Hepatocyte (in vitro differentiated cells): ENCODE measurements at regions not wholly inside any gene's neighbourhood (a gene's known extent, or its start where the extent isn't known, plus 50 kb on each side); places are given as distances from the start of the nearest gene placed in this dataset.

Source experiments
- DNase-seq: peaks from one replicate; pipeline ENCODE4 v3.0.0-alpha.2; 2016; ENCODE audit warnings: low spot score
- H2AFZ ChIP-seq: fragments of 200-600 bp; sonication (generic); 2 replicates; pipeline ENCODE4 v1.6.0; 2016; ENCODE audit warnings: antibody characterized with exemption, mild to moderate bottlenecking
- H3K27ac ChIP-seq: fragments of 200-600 bp; sonication (generic); 2 replicates; pipeline ENCODE4 v1.5.1; 2016; ENCODE audit warnings: mild to moderate bottlenecking
- H3K27me3 ChIP-seq: fragments of 200-600 bp; sonication (generic); 2 replicates; pipeline ENCODE4 v1.6.1; 2016
- H3K36me3 ChIP-seq: fragments of 200-600 bp; sonication (generic); replicated peaks from 2 replicates; pipeline ENCODE4 v1.5.1; 2016; ENCODE audit warnings: low read depth; ENCODE audit not compliant: insufficient read depth
- H3K4me1 ChIP-seq: fragments of 200-600 bp; sonication (generic); 2 replicates; pipeline ENCODE4 v1.5.1; 2016; ENCODE audit warnings: mild to moderate bottlenecking, moderate library complexity; ENCODE audit not compliant: insufficient read depth
- H3K4me2 ChIP-seq: fragments of 200-600 bp; sonication (generic); 2 replicates; pipeline ENCODE4 v1.6.0; 2016
- H3K4me3 ChIP-seq: fragments of 200-600 bp; sonication (generic); 2 replicates; pipeline ENCODE4 v1.5.1; 2016; ENCODE audit warnings: mild to moderate bottlenecking
- H3K79me2 ChIP-seq: fragments of 200-600 bp; sonication (generic); 2 replicates; pipeline ENCODE4 v1.6.0; 2017; ENCODE audit warnings: mild to moderate bottlenecking
- H3K9me2 ChIP-seq: fragments of 200-600 bp; sonication (generic); replicated peaks from 2 replicates; pipeline ENCODE4 v1.6.0; 2017; ENCODE audit warnings: mild to moderate bottlenecking; ENCODE audit not compliant: insufficient read depth
- H3K9me3 ChIP-seq: fragments of 200-600 bp; sonication (generic); 2 replicates; pipeline ENCODE4 v1.5.1; 2016; ENCODE audit warnings: low read depth, mild to moderate bottlenecking
- H4K20me1 ChIP-seq: fragments of 200-600 bp; sonication (generic); 2 replicates; pipeline ENCODE4 v1.6.0; 2016; ENCODE audit warnings: mild to moderate bottlenecking; ENCODE audit not compliant: insufficient read depth, poor library complexity, severe bottlenecking
- CTCF ChIP-seq: fragments of 200-600 bp; sonication (generic); IDR thresholded peaks from 2 replicates; pipeline ENCODE4 v1.5.1; 2016; ENCODE audit warnings: antibody characterized with exemption, mild to moderate bottlenecking; ENCODE audit not compliant: poor library complexity
- EZH2 ChIP-seq: fragments of 200-600 bp; sonication (generic); IDR thresholded peaks from 2 replicates; pipeline ENCODE4 v1.6.1; 2016; ENCODE audit warnings: antibody characterized with exemption, mild to moderate bottlenecking, borderline replicate concordance
- EZH2phosphoT487 ChIP-seq: fragments of 200-600 bp; sonication (generic); IDR thresholded peaks from one replicate; pipeline ENCODE4 v1.6.1; 2018; ENCODE audit warnings: antibody characterized with exemption, mild to moderate bottlenecking, low read depth, moderate library complexity; ENCODE audit not compliant: unreplicated experiment, severe bottlenecking
- WGBS: methylation state at CpG from one replicate; pipeline ENCODE4 v1.1.6; 2016; ENCODE audit warnings: low lambda C conversion rate; ENCODE audit errors: missing lambda C conversion rate; 5-methylcytosine and 5-hydroxymethylcytosine counted together

- DNase-seq: no peak
- TF ChIP-seq EZH2phosphoT487: no peak
- no peak for TF ChIP-seq EZH2
- TF ChIP-seq CTCF: no peak
- H3K9me3 ChIP-seq: no peaks in the 10 kb centered on the region
- no peaks in the 10 kb centered on the region for H4K20me1 ChIP-seq
- H2AFZ ChIP-seq: no peak overlapping the region
- no peak overlapping the region for H3K4me2 ChIP-seq
- H3K27me3 ChIP-seq: no peaks in the 10 kb centered on the region
- 96% methylated on average over 3 of the region's 3 CpGs for WGBS
- H3K27ac ChIP-seq: no peak overlapping the region
- H3K79me2 ChIP-seq: no peaks in the 10 kb centered on the region
- no peaks in the 10 kb centered on the region for H3K4me1 ChIP-seq
- H3K36me3 ChIP-seq: no peaks in the 10 kb centered on the region
- no peak overlapping the region for H3K4me3 ChIP-seq
- no peaks in the 10 kb centered on the region for H3K9me2 ChIP-seq
Observed at GRCh38 chr4:123517971-123518370, 121.4 kb downstream of the SPRY1 start.

GRCh38 chr4:123520325-123520724 lies 123.7 kb downstream of the SPRY1 start:
- WGBS: 96% methylated on average over 6 of the region's 6 CpGs
- Histone ChIP-seq H3K27ac (no peak overlapping the region), H3K27me3 (no peaks in the 10 kb centered on the region), H3K9me2 (no peaks in the 10 kb centered on the region), H3K9me3 (no peaks in the 10 kb centered on the region), H3K4me1 (peaks cover 7% of the 10 kb centered on the region), H3K4me3 (no peak overlapping the region), H3K4me2 (no peak overlapping the region), H3K36me3 (no peaks in the 10 kb centered on the region), H4K20me1 (no peaks in the 10 kb centered on the region), H3K79me2 (no peaks in the 10 kb centered on the region), H2AFZ (no peak overlapping the region)
- DNase-seq: no peak
- TF ChIP-seq CTCF (no peak), EZH2phosphoT487 (no peak), EZH2 (no peak)

- Histone ChIP-seq H3K4me3 (no peak overlapping the region), H3K27me3 (no peaks in the 10 kb centered on the region), H3K79me2 (no peaks in the 10 kb centered on the region), H3K9me3 (no peaks in the 10 kb centered on the region), H3K36me3 (no peaks in the 10 kb centered on the region), H3K4me2 (no peak overlapping the region), H3K4me1 (peaks cover 11% of the 10 kb centered on the region), H4K20me1 (no peaks in the 10 kb centered on the region), H2AFZ (no peak overlapping the region), H3K27ac (no peak overlapping the region), H3K9me2 (no peaks in the 10 kb centered on the region)
- 80% methylated on average over 3 of the region's 3 CpGs for WGBS
- DNase-seq: no peak
- no peak for TF ChIP-seq CTCF
- no peak for TF ChIP-seq EZH2
- no peak for TF ChIP-seq EZH2phosphoT487
Observed at GRCh38 chr4:123522081-123522480, 125.5 kb downstream of the SPRY1 start.

- no peak for TF ChIP-seq EZH2
- TF ChIP-seq CTCF: no peak
- no peak for TF ChIP-seq EZH2phosphoT487
- no peak overlapping the region for H2AFZ ChIP-seq
- H3K27me3 ChIP-seq: no peaks in the 10 kb centered on the region
- H3K9me2 ChIP-seq: no peaks in the 10 kb centered on the region
- DNase-seq: no peak
- no peaks in the 10 kb centered on the region for H3K36me3 ChIP-seq
- 66% methylated on average over 3 of the region's 3 CpGs for WGBS
- no peaks in the 10 kb centered on the region for H3K9me3 ChIP-seq
- H3K79me2 ChIP-seq: no peaks in the 10 kb centered on the region
- peaks cover 11% of the 10 kb centered on the region for H3K4me1 ChIP-seq
- H3K4me3 ChIP-seq: no peak overlapping the region
- no peak overlapping the region for H3K27ac ChIP-seq
- no peaks in the 10 kb centered on the region for H4K20me1 ChIP-seq
- no peak overlapping the region for H3K4me2 ChIP-seq
Observed at GRCh38 chr4:123522646-123523045, 126.1 kb downstream of the SPRY1 start.
